GM23248 (cell line): ENCODE measurements at regions not wholly inside any gene's neighbourhood (a gene's known extent, or its start where the extent isn't known, plus 50 kb on each side); places are given as distances from the start of the nearest gene placed in this dataset.

Experiments
- EZH2 ChIP-seq: fragments of 200-600 bp; sonication (generic); IDR thresholded peaks from 2 replicates; pipeline ENCODE4 v1.6.1; 2018; ENCODE audit warnings: antibody characterized with exemption, mild to moderate bottlenecking; ENCODE audit not compliant: insufficient read depth, poor library complexity, severe bottlenecking
- EZH2phosphoT487 ChIP-seq: fragments of 200-600 bp; sonication (generic); IDR thresholded peaks from 2 replicates; pipeline ENCODE4 v1.6.1; 2018; ENCODE audit warnings: antibody characterized with exemption, moderate library complexity, mild to moderate bottlenecking, low read depth; ENCODE audit not compliant: insufficient read depth

DNA sequence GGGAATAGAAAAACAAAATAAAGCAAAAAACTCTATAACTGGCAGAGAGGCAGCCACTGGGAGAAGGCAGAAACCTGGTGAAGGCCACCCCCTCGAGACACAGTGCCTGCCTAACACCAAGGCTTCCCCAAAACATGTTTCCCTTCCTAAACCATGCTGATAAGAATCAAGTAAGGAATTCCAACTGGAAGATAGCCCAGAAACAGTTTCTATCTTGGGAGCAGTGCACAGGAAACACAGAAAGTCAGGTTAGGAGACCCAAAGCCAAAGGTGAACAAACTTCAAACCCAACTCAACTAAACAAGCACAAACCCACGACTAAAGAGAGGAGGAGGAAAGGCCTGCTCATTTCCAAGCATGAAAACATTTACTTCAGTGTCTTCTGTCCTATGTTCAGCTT lies 433.7 kb upstream of the RGS17 start:
- TF ChIP-seq EZH2: no peak
- no peak for TF ChIP-seq EZH2phosphoT487
